ENCODE measurements at regions not wholly inside any gene's neighbourhood (a gene's known extent, or its start where the extent isn't known, plus 50 kb on each side); places are given as distances from the start of the nearest gene placed in this dataset.

DNA sequence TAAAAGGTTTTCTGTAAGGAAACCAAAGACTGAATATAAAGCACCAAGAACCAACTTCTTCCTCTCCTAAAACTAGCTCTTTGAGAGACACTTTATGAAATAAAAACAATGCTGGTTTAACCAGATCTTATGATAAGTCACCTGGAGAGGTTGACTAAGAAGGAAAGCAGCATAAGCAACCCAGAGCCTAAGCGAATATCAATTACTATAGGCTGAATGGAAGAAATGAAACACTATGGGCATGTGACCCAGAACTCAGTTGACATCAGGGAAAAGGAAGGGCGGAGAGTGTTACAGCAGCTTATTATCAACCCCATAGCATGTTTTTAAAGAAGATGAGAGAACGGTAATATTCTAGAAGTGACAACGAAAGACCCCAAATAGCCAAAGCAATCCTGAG lies 94.1 kb upstream of the STMND1 start:
- intact Hi-C loops (cut with DNase I; ENCODE audit: low total_unique reads): no loop called here
- H3K27me3 ChIP-seq: no peaks in the 10 kb centered on the region
- DNase-seq: no peak
- WGBS, 2 donors: 87 to 95% methylated on average over 4 of the region's 4 CpGs
- H3K36me3 ChIP-seq (ENCODE audit: low read depth, missing control alignments): no peaks in the 10 kb centered on the region
- no peak overlapping the region for H3K27ac ChIP-seq
- no peak overlapping the region for H3K4me3 ChIP-seq
- TF ChIP-seq, protein P1, sequence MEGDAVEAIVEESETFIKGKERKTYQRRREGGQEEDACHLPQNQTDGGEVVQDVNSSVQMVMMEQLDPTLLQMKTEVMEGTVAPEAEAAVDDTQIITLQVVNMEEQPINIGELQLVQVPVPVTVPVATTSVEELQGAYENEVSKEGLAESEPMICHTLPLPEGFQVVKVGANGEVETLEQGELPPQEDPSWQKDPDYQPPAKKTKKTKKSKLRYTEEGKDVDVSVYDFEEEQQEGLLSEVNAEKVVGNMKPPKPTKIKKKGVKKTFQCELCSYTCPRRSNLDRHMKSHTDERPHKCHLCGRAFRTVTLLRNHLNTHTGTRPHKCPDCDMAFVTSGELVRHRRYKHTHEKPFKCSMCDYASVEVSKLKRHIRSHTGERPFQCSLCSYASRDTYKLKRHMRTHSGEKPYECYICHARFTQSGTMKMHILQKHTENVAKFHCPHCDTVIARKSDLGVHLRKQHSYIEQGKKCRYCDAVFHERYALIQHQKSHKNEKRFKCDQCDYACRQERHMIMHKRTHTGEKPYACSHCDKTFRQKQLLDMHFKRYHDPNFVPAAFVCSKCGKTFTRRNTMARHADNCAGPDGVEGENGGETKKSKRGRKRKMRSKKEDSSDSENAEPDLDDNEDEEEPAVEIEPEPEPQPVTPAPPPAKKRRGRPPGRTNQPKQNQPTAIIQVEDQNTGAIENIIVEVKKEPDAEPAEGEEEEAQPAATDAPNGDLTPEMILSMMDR (IDR thresholded peaks at IDR 0.05): no peak
- TF ChIP-seq POLR2A (IDR thresholded peaks at IDR 0.05): no peak
- no peaks in the 10 kb centered on the region for H3K4me1 ChIP-seq
- no peaks in the 10 kb centered on the region for H3K9me3 ChIP-seq

DNA sequence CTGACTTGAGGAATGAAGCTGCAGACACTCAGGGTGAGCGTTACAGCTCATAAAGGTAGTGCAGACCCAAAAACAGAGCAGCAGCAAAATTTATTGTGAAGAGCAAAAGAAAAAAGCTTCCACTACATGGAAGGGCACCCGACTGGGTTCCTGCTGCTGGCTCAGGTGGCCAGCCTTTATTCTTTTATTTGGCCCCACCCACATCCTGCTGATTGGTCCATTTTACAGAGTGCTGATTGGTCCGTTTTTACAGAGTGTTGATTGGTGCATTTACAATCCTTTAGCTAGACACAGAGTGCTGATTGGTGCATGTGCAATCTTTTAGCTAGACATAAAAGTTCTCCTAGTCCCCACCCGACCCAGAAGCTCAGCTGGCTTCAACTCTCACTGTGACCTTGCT lies 95.3 kb upstream of the STMND1 start:
- WGBS, 2 donors: 72 to 82% methylated on average over 4 of the region's 4 CpGs
- Histone ChIP-seq H3K4me1 (no peaks in the 10 kb centered on the region), H3K27me3 (no peaks in the 10 kb centered on the region), H3K27ac (no peak overlapping the region), H3K36me3 (ENCODE audit: low read depth, missing control alignments) (no peaks in the 10 kb centered on the region), H3K9me3 (no peaks in the 10 kb centered on the region), H3K4me3 (no peak overlapping the region)
- TF ChIP-seq, protein P1 (IDR thresholded peaks at IDR 0.05): no peak
- no peak for TF ChIP-seq POLR2A (IDR thresholded peaks at IDR 0.05)
- intact Hi-C loops (cut with DNase I; ENCODE audit: low total_unique reads): no loop called here
- DNase-seq: no peak

DNA sequence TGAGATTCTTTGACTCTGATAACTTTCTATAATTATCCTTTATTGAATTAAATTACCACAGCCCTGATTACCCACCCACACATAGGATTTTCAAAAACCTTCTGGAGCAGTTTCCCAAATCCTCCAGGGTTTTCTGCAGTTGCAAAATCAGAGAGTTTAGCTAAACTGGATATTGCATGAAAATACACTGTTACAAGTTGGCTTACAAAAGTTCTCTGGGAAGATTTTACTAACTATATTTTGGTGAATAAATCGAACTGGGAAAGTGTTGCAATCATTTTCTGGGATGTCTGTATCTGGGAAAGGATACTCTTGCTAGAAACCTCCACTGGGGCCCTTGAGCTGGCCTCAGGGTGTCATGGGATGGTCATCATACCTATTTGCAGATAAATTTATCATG lies 97.6 kb upstream of the STMND1 start:
- Histone ChIP-seq H3K27me3 (no peaks in the 10 kb centered on the region), H3K4me1 (no peaks in the 10 kb centered on the region), H3K4me3 (no peak overlapping the region), H3K36me3 (ENCODE audit: low read depth, missing control alignments) (no peaks in the 10 kb centered on the region), H3K27ac (no peak overlapping the region), H3K9me3 (no peaks in the 10 kb centered on the region)
- no peak for DNase-seq
- intact Hi-C loops (cut with DNase I; ENCODE audit: low total_unique reads): no loop called here
- TF ChIP-seq POLR2A (IDR thresholded peaks at IDR 0.05): no peak
- TF ChIP-seq, protein P1 (IDR thresholded peaks at IDR 0.05): no peak
- WGBS, 2 donors: 25 to 33% methylated on average over 1 of the region's 1 CpG

DNA sequence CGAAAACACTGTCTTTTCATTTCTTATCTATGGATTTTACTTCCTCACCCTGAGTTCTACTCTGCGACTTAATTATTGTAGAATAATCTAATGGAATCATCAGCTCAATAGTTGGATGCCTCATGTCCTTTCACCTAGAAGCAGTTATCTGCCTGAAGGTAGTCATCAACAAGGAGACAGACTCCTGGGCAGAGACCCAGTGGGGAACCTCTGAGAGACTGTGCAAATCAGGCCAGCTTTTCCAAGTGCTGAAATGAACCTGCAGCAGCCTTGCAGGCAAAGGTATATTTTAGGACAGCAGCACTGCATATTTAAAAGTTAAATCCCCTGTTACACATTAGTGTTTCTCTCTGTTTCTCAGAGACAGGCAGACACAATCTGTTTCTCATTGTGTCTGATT lies 99.7 kb upstream of the STMND1 start:
- intact Hi-C loops (cut with DNase I; ENCODE audit: low total_unique reads): no loop called here
- H3K4me3 ChIP-seq: no peak overlapping the region
- no peaks in the 10 kb centered on the region for H3K36me3 ChIP-seq (ENCODE audit: low read depth, missing control alignments)
- no peaks in the 10 kb centered on the region for H3K27me3 ChIP-seq
- no peak for DNase-seq
- 51 to 78% methylated on average over 2 of the region's 2 CpGs for WGBS, 2 donors
- no peak overlapping the region for H3K27ac ChIP-seq
- no peak for TF ChIP-seq POLR2A (IDR thresholded peaks at IDR 0.05)
- TF ChIP-seq, protein P1 (IDR thresholded peaks at IDR 0.05): no peak
- no peaks in the 10 kb centered on the region for H3K9me3 ChIP-seq
- H3K4me1 ChIP-seq: no peaks in the 10 kb centered on the region

DNA sequence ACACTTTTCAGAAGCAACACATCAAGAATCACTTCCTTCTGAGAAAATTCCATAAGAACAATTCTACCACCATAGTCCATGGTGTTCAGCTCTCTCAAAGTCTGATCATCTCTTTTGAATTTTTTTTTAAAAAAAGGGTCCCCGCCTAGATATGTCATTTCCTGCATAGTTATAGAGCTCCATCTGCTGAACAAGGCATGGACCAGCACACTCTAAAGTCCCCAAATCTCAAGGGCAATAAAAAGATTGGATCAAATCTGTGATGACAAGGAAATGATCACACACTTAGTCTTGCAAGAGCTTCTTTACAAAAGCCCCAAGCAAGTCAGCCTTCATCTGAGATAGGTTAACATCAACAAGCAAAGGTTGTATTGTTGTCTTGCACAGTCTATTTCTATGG lies 100.7 kb upstream of the STMND1 start:
- TF ChIP-seq, protein P1 (IDR thresholded peaks at IDR 0.05): no peak
- TF ChIP-seq POLR2A (IDR thresholded peaks at IDR 0.05): no peak
- H3K4me3 ChIP-seq: no peak overlapping the region
- no peaks in the 10 kb centered on the region for H3K27me3 ChIP-seq
- DNase-seq: no peak
- no peak overlapping the region for H3K27ac ChIP-seq
- H3K4me1 ChIP-seq: no peaks in the 10 kb centered on the region
- H3K36me3 ChIP-seq (ENCODE audit: low read depth, missing control alignments): no peaks in the 10 kb centered on the region
- H3K9me3 ChIP-seq: no peaks in the 10 kb centered on the region
- intact Hi-C loops (cut with DNase I; ENCODE audit: low total_unique reads): no loop called here
- 68 to 79% methylated on average over 1 of the region's 1 CpG for WGBS, 2 donors

Measured in testis (tissue), 2 donors.